Endothelial cell of umbilical vein (primary cell): ENCODE measurements at regions not wholly inside any gene's neighbourhood (a gene's known extent, or its start where the extent isn't known, plus 50 kb on each side); places are given as distances from the start of the nearest gene placed in this dataset.

ENCODE experiments used
- BruUV-seq: library from RNA; stranded (reverse); fragments of 400-500 nt; replicated peaks from 2 replicates; lab custom pipeline; 2021; lab: Mats Ljungman, UMichigan
- CTCF ChIA-PET: fragments of 300-600, 350-600 bp; sonication (Branson Sonifier 250); formaldehyde crosslinking; loops from one replicate; lab custom pipeline; 2021; ENCODE audit warnings: antibody characterized with exemption, inconsistent platforms; lab: Charles Lee
- POLR2A ChIA-PET: fragments of 300-600, 350-600 bp; sonication (Branson Sonifier 250); formaldehyde crosslinking; loops from one replicate; lab custom pipeline; 2021; ENCODE audit warnings: antibody characterized with exemption, inconsistent platforms; lab: Charles Lee
- DNase-seq: peaks from one replicate; pipeline ENCODE4 v3.0.0-alpha.2; 2011; ENCODE audit warnings: low read depth, low spot score
- FAIRE-seq: peaks from 2 replicates; lab custom pipeline; 2011; peaks lifted over from hg19 to GRCh38; lab: Jason Lieb, UNC
- H2AFZ ChIP-seq: 2 replicates; pipeline ENCODE4 v1.6.0; 2012; ENCODE audit warnings: low read depth, low read length, control low read depth, inconsistent platforms
- H3K27ac ChIP-seq: 2 replicates; pipeline ENCODE4 v1.5.1; 2011; ENCODE audit warnings: low read depth, mild to moderate bottlenecking, control low read depth, low read length, moderate library complexity; ENCODE audit not compliant: insufficient read depth
- H3K27me3 ChIP-seq, 2 experiments: 2 replicates each; pipeline versions ENCODE4 v1.6.0 to v1.6.1; 2011; ENCODE audit warnings: low read length in 2 of 2, mixed read lengths in 1 of 2; ENCODE audit not compliant: control insufficient read depth in 2 of 2, insufficient read depth in 2 of 2
- H3K36me3 ChIP-seq, 2 experiments: 2 replicates in 1 of 2; 3 replicates in 1 of 2; pipeline ENCODE4 v1.5.1; 2011; ENCODE audit warnings: low read length in 2 of 2, mild to moderate bottlenecking in 1 of 2, moderate library complexity in 1 of 2; ENCODE audit not compliant: control insufficient read depth in 2 of 2, insufficient read depth in 2 of 2; ENCODE audit errors: extremely low read depth in 1 of 2
- H3K4me1 ChIP-seq: 3 replicates; pipeline ENCODE4 v1.5.1; 2011; ENCODE audit warnings: mild to moderate bottlenecking, low read length; ENCODE audit not compliant: control insufficient read depth, insufficient read depth; ENCODE audit errors: extremely low read depth
- H3K4me2 ChIP-seq: 2 replicates; pipeline ENCODE4 v1.6.1; 2011; ENCODE audit warnings: low read length, control low read depth, mixed read lengths; ENCODE audit not compliant: insufficient read depth
- H3K4me3 ChIP-seq, 3 experiments: fragments of 200-600 bp in 1 of 3; sonication (generic), shearing (Covaris generic) in 1 of 3; replicated peaks in 1 of 3; 2 replicates each; pipeline ENCODE4 v1.5.1; 2011 to 2016; ENCODE audit warnings: control low read depth in 3 of 3, low read length in 3 of 3, mild to moderate bottlenecking in 2 of 3, inconsistent platforms in 1 of 3, low read depth in 1 of 3, moderate library complexity in 1 of 3; ENCODE audit not compliant: insufficient read depth in 1 of 3
- H3K79me2 ChIP-seq: 2 replicates; pipeline ENCODE4 v1.6.0; 2012; ENCODE audit warnings: low read length, inconsistent platforms; ENCODE audit not compliant: control insufficient read depth, insufficient read depth
- H3K9ac ChIP-seq: replicated peaks from 2 replicates; pipeline ENCODE3; 2011; ENCODE audit warnings: low read length, control low read depth; ENCODE audit not compliant: insufficient read depth; ENCODE audit errors: extremely low read depth
- H3K9me1 ChIP-seq: replicated peaks from 3 replicates; pipeline ENCODE4 v1.6.0; 2011; ENCODE audit warnings: mild to moderate bottlenecking, low read length; ENCODE audit not compliant: control insufficient read depth, insufficient read depth; ENCODE audit errors: extremely low read depth
- H3K9me3 ChIP-seq: replicated peaks from 2 replicates; pipeline ENCODE4 v1.5.1; 2012; ENCODE audit warnings: low read length, inconsistent platforms; ENCODE audit not compliant: control insufficient read depth, insufficient read depth
- H4K20me1 ChIP-seq: replicated peaks from 2 replicates; pipeline ENCODE3; 2011; ENCODE audit warnings: mild to moderate bottlenecking, low read length; ENCODE audit not compliant: control insufficient read depth, insufficient read depth; ENCODE audit errors: extremely low read depth
- EZH2 ChIP-seq: IDR thresholded peaks from 2 replicates; pipeline ENCODE4 v1.6.1; 2012; ENCODE audit warnings: borderline replicate concordance, low read depth, mild to moderate bottlenecking, moderate library complexity, low read length, inconsistent platforms; ENCODE audit not compliant: severe bottlenecking
- FOS ChIP-seq: IDR thresholded peaks from 2 replicates; pipeline ENCODE4 v1.6.1; 2011; ENCODE audit warnings: mild to moderate bottlenecking, low read length, moderate library complexity, borderline replicate concordance; ENCODE audit not compliant: insufficient read depth
- GATA2 ChIP-seq: IDR thresholded peaks from 2 replicates; pipeline ENCODE4 v1.7.0; 2011; ENCODE audit warnings: low read depth, mild to moderate bottlenecking, moderate library complexity, mixed read lengths, low read length; ENCODE audit not compliant: insufficient read length, insufficient read depth
- JUN ChIP-seq: IDR thresholded peaks from 2 replicates; pipeline ENCODE4 v1.6.1; 2011; ENCODE audit warnings: borderline replicate concordance, low read depth; ENCODE audit not compliant: insufficient read length, insufficient read depth
- MYC ChIP-seq: IDR thresholded peaks from one replicate; pipeline ENCODE4 v1.6.1; 2011; ENCODE audit warnings: mild to moderate bottlenecking, low read depth, low read length
- POLR2A ChIP-seq: IDR thresholded peaks from 2 replicates; pipeline ENCODE4 v1.6.1; 2012; ENCODE audit warnings: low read depth, mild to moderate bottlenecking, control low read depth, low read length
- POLR2AphosphoS5 ChIP-seq: IDR thresholded peaks from 2 replicates; pipeline ENCODE4 v1.6.1; 2012; ENCODE audit warnings: low read depth, mild to moderate bottlenecking, control low read depth, low read length, moderate library complexity; ENCODE audit not compliant: insufficient read depth
- dilution Hi-C: fragments of 300-500 bp; cut with MboI; formaldehyde crosslinking; loops from one replicate; pipeline ENCODE4 v1.15.0; 2019; ENCODE audit warnings: low sequenced_read_pairs; ENCODE audit not compliant: extremely low pct_ligation_motif_present
- intact Hi-C: fragments of 100-400 bp; cut with micrococcal nuclease; formaldehyde crosslinking; loops from one replicate; pipeline ENCODE4 v1.10.0; 2022
- TF ChIP-seq, protein P1 (sequence below), 2 donors: IDR thresholded peaks; 1 replicate in 1 of 2; 2 replicates in 1 of 2; pipeline ENCODE4 v1.5.1; 2011; ENCODE audit warnings: low read length in 2 of 2, mild to moderate bottlenecking in 2 of 2, moderate library complexity in 2 of 2, control low read depth in 1 of 2, inconsistent platforms in 1 of 2, low read depth in 1 of 2; ENCODE audit not compliant: insufficient read depth in 1 of 2; ENCODE audit errors: extremely low read depth in 1 of 2
- TF ChIP-seq, protein P2 (sequence below): IDR thresholded peaks from 2 replicates; pipeline ENCODE4 v1.6.1; 2011; ENCODE audit not compliant: insufficient read depth, insufficient read length

DNA sequence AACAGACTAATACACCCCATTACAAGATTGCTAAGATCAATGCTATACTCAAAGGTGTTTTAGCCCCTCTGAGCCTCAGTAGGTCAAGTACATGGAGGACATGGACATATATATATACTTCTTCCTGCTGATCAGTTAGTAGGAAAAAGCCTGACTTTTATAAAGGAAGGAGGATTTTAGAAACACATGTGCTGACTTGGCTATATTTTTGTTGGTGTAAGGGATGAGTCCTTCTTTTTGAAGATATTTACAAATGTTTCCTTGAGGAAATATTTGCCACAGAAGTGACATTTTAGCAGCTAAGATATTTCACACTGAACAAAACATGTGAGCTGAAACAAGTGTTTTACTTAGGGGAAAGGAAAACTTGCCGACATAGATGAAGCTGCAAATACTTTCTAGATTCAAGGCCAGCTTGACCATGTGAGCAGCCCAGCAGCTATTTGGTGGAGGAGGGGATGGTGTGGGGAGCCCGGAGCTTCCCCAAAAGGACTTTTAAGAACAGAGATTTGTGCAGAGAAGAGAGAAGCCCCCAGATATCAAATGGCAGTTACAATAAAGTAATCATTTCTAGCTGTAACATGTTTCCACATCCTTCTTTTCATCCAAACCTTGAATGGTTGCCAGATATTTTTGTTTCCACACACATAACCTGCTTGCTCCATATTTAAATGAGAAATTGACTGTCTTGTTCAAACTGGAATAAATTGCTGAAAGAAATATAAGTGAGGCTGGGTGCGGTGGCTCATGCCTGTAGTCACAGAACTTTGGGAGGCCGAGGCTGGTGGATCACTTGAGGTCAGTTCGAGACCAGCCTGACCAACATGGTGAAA is 111.7 kb upstream of the NR2F2 start:
- ChIA-PET CTCF (no interaction called here), POLR2A (no interaction called here)
- H2AFZ ChIP-seq = no peak overlapping the region
- no peaks in the 10 kb centered on the region for H3K4me1 ChIP-seq
- no peaks in the 10 kb centered on the region for H3K27me3 ChIP-seq
- no peaks in the 10 kb centered on the region for H4K20me1 ChIP-seq
- no peak overlapping the region for H3K4me2 ChIP-seq
- no peaks in the 10 kb centered on the region for H3K9me1 ChIP-seq
- no peaks in the 10 kb centered on the region for H3K9me3 ChIP-seq
- no peaks in the 10 kb centered on the region for H3K79me2 ChIP-seq
- FAIRE-seq (no peak), DNase-seq (no peak)
- no peak overlapping the region for H3K4me3 ChIP-seq
- intact Hi-C loops (loop anchor here (1.0 kb wide), 1 partner anchor 36 kb away; no protein-coding TSS in a partner anchor), dilution Hi-C loops (no loop called here)
- H3K36me3 ChIP-seq = no peaks in the 10 kb centered on the region
- H3K27ac ChIP-seq = no peak overlapping the region
- TF ChIP-seq, protein P1, sequence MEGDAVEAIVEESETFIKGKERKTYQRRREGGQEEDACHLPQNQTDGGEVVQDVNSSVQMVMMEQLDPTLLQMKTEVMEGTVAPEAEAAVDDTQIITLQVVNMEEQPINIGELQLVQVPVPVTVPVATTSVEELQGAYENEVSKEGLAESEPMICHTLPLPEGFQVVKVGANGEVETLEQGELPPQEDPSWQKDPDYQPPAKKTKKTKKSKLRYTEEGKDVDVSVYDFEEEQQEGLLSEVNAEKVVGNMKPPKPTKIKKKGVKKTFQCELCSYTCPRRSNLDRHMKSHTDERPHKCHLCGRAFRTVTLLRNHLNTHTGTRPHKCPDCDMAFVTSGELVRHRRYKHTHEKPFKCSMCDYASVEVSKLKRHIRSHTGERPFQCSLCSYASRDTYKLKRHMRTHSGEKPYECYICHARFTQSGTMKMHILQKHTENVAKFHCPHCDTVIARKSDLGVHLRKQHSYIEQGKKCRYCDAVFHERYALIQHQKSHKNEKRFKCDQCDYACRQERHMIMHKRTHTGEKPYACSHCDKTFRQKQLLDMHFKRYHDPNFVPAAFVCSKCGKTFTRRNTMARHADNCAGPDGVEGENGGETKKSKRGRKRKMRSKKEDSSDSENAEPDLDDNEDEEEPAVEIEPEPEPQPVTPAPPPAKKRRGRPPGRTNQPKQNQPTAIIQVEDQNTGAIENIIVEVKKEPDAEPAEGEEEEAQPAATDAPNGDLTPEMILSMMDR (IDR thresholded peaks at IDR 0.05; ENCODE audit: extremely low read depth in 1 of 2, insufficient read depth in 1 of 2, low read depth in 1 of 2, low read length in 2 of 2) = no peak
- TF ChIP-seq MYC (no peak), JUN (no peak), POLR2AphosphoS5 (no peak), EZH2 (no peak), POLR2A (no peak), GATA2 (no peak), FOS (no peak)
- TF ChIP-seq, protein P2, sequence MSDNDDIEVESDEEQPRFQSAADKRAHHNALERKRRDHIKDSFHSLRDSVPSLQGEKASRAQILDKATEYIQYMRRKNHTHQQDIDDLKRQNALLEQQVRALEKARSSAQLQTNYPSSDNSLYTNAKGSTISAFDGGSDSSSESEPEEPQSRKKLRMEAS = no peak
- no peak overlapping the region for H3K9ac ChIP-seq
- BruUV-seq = no TSS peak
